AG08395 (cell line): ENCODE measurements at regions not wholly inside any gene's neighbourhood (a gene's known extent, or its start where the extent isn't known, plus 50 kb on each side); places are given as distances from the start of the nearest gene placed in this dataset.

Experiments used
- DNase-seq: peaks from one replicate; pipeline ENCODE4 v3.0.0; 2012; ENCODE audit warnings: mixed read lengths, low spot score

DNA sequence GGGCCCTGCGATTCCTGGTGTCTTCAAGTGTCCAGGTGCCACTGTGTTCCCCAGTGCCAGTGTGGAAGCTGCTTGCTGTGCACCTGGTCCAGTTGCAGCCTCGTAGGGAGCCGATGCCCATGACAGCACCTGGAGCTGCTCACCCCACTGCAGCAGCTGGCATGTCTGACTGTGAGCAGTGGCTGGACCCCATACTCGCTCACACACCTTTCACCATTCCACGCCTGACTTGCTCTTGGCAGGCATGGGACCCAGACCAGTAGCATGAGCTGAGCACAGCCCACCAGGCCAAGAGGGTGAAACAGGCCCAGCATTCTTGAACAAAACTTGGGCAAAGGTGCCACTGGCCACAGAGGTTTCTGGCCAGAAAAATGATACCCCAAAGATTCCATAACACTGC, 124.5 kb upstream of the THY1 start:
- no peak for DNase-seq

GRCh38 chr11:119545978-119546915, 123.3 kb upstream of the THY1 start:
- no peak for DNase-seq

- no peak for DNase-seq
These were observed 117.6 kb upstream of the THY1 start for GRCh38 chr11:119540370-119541125.

- no peak for DNase-seq
These were observed 116.6 kb upstream of the THY1 start for GRCh38 chr11:119539583-119539982.

DNA sequence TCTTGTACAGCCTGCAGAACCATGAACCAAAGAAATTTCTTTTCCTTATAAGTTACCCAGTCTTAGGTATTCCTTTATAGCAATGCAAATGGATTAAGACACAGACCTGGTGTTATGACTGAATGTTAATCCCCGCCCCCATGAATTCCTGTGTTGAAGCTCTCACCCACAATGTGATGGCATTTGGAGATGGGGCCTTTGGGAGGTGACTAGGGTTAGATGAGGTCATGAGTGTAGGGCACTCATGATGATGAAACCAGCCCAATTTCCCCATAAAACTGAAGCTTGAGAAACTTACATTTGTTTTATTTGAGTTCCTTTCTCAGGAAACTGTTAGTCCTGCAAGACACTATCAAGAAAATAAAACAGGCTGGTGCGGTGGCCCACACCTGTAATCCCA, 115.8 kb upstream of the THY1 start:
- DNase-seq: peak; percentile 32

DNA sequence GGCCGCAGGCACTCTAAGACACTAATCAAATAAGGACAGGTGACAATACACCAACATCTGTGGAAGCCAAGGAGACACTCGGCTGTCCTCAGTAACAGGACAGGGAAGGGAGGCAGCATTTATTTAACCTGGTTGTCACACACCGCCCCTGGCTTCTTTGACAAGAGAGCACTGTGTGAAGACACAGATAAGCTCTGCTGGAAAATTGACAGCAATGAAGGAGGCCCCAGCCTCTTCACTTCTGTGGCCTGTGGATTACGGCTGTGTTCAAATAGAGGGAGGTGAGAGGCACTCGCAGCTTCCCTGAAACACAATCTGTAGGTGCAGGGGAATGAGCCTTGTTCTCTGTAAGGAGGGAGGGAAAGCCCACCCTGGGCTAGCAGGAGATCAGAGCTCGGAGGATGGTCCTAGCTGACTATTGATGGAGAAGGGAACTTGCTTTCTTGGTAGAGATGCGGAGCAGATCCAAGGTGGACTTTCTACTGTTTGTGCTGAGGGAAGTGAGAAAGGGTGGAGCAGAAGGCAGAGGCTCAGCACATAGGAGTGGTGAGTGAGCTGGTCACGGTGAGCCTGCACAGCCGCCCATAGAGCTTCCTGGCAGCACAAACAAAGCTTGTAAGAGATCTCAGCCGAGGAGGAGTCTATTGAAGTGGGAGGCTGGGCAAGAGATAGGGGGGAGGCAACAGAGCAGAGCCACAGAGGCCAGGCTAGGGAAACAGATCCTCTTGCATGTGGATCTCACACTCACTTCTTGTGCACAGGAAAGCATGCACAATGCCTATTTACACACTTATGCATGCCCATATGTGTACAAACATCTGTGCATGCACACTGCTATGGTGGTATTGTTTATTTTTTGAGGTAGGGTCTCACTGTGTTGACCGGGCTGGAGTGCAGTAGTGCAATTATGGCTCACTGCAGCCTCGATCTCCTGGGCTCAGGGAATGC, 114.6 kb upstream of the THY1 start:
- no peak for DNase-seq

DNA sequence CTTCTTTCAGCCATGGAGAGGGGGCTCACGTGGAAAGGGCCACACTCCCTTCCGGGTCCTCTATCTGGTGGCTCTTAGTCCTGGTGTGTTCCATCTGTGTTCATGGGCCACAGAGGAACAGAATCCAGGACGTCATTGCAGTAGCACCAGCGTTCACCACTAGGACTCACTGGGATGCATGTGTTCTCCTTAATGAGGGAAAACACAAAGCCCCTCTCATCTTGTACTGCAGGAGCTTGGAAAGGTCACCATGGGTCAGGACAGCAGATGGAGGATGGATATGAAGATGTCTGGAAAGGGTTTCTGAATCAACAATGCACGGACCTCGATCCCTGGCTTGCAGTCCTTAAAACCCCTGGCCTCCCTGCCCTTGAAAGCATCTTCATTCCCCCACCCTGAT, 113.8 kb upstream of the THY1 start:
- DNase-seq: no peak

GRCh38 chr11:119533921-119534736, 111.2 kb upstream of the THY1 start:
- DNase-seq: peak; percentile 79

DNA sequence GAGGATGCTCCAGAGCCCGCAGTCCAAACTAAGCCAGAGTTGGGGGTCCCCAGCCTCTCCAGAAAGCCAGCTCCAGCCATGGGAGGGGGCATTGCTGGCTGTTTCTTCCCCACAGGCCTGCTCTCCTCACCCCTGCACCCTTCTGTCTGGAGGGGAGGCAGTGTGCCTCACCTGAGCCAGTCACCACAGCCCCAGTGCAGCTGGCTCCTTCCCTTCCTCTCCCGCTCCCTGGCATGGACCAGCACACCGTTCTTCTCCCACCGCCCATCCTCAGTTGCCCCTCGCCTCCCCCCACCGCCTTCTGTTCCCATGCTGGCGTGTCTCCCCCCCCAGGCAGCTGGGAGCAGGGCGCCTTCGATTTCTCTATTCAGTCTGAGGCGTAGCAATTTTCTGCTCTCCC, 110.5 kb upstream of the THY1 start:
- no peak for DNase-seq

- no peak for DNase-seq
These were observed 109.6 kb upstream of the THY1 start for GRCh38 chr11:119532551-119532950.

DNA sequence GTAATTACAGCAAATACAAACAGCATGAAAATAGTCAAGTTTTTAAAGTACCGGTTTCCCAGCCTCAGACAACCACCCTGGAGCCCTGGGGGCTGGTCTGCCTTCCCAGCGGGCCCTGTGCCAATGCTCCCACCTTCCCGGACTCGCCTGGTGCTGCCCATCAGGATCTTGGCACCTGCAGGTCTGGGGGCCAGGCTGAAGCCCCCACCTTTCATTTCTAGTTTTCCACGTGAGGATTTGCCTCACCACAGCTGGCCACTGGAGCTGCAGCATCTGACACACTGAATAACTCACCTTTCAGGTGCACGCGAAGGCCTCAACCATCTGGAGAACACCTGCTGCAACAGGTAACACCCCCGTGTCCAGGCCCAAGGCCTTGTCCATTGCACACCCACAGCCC, 108.7 kb upstream of the THY1 start:
- no peak for DNase-seq

GRCh38 chr11:119531056-119531455, 108.1 kb upstream of the THY1 start:
- DNase-seq: no peak

- DNase-seq: no peak
These were observed 107.5 kb upstream of the THY1 start for GRCh38 chr11:119530509-119530908.

DNA sequence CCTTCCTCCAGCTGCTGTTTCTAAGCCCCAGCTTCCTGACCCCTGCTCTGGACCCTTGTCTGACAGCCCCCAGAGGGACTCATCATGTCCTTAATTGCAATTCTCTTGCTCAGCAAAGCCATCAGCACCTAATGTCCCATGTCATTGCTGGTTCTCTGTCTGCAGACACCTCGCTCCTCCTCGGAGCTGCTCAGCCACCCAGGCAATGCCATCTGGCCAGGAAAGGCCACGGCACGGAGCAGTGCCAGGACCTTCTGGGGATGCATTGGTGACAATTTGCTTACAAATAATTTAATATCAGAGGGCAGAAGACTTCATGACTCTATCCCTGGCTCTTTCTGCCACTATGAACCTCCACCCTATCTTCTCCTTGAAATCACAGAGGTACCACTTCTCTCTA, 107.0 kb upstream of the THY1 start:
- DNase-seq: no peak

- no peak for DNase-seq
These were observed 106.3 kb upstream of the THY1 start for GRCh38 chr11:119529063-119529845.

DNA sequence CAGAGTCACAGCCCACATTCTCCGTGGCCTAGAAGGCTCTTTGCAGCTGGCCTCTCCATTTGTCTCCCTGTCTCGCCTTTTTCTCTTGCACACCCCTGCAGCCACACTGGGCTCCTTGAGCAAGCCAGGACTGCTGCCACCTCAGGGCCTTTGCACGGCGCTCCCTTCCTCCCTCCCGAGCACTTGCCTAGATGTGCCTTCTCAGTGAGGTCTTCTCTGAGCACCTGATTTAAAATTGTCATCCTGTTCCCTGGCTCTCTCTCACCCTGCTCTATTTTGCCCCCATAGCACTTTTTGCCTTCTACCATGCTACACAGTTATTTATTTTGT, 102.9 kb upstream of the THY1 start:
- DNase-seq: no peak

DNA sequence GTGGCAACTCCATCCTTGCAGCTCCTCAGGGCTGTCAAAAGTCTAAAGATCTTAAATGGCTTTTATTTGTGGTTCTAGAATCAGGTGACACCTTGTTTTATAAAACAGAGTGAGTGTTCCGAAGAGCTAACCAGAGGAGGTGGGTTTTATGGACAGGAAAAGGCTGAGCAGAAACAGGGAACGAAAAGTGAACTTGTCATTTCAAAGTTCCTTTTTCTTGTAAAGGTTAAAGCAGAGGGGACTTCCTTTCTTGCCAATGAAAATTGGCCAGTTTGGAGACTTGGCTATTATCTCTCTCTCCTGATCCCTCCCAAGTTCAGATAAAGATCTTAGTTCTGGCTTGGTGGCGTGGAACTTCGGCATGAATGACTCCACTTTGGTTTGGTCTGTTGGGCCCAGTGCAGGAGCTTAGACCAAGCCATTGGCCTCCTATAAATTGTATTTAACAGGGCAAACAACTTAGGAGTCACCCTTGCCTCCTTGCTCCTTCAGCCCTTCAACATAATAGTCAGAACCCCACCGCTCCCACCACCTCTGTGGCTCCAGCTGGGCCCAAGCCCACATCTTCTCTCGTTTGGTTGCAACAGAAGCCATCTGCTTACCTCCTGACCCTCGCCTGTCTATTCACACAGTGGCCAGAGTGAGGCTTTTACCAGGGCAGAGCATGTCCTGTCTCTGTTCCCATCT, 102.4 kb upstream of the THY1 start:
- DNase-seq: no peak

DNA sequence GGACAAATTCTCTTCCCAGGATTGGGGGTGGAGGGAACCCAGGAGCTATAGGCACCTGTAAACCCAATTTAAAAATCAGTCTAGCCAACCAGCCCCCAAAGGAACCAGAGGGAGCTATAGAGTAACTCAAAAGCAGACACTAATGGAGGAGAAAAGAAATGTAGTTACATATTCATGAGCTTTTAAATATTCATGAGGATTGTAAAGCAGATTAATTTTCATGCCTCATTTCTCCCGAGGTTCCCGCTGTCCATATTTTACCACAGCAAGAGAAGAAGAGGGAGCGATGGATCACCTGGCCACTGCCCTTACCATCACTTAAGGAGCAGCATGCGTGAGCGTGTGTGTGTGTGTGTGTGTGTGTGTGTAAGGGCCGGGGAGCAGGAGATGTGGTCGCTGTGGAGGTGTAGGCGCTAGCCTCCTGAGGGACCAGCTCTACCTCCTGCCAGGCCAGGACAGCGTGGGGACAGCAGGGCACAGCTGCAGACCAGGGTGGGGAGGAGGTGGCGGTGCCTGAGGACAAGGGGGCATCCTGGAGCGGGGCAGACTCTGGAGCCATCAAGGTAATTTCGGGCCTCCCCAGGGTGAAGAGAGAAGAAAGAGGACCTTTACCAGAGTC, 100.7 kb upstream of the THY1 start:
- no peak for DNase-seq

DNA sequence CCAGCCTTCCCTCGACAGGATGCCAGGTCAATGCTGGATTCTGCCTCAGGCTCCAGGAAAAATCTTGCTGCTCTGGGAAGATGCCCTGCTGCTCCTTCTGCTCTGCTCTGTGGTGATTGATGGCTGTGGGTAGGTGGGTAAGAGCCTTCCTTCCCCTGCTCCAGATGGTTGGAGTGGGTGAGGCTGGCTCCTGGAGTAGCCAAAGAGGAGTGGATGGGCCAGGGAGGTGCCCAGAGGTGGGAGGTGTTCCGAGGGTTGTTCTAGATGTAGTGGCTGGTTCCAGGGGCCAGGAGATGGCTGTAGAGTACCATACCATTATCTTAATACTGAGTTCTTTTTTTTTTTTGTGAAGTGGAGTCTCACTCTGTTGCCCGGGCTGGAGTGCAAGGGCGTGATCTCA, 99.6 kb upstream of the THY1 start:
- DNase-seq: no peak

DNA sequence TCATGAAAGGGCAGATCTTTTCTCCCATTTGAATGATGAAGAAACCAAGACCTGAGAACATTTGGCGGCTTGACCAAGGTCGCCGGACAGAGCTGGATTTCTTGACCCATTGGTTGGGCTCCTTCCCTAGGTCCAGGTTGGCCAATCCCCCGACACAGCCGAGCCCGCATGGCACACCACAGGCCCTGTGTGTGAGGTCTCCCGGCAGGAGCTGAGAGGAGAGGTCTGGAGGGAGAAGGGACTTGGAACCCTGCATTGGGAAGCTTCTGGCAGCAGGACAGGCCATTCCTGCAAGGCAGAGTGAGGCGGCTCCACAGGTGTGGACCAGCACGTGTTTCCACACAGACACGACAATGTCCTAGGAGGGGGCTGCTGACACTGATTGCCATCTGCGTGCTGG, 98.6 kb upstream of the THY1 start:
- no peak for DNase-seq
